HG02588 (cell line): ENCODE measurements at regions not wholly inside any gene's neighbourhood (a gene's known extent, or its start where the extent isn't known, plus 50 kb on each side); places are given as distances from the start of the nearest gene placed in this dataset.
"Not testable (repeated sequence)": the region's sequence is repeated elsewhere in the genome, so short reads cannot be mapped to it uniquely, and the experiment has no call there.

ENCODE experiments used
- ATAC-seq: cut with Tn5 transposase; IDR thresholded peaks from one replicate; pipeline ENCODE4 v1.9.1; 2021; ENCODE audit warnings: mild to moderate bottlenecking, moderate library complexity; ENCODE audit not compliant: unreplicated experiment

GRCh38 chr7:126178865-126179264, 1073.9 kb downstream of the GRM8 start:
- no peak for ATAC-seq

GRCh38 chr7:126177782-126178181, 1075.0 kb downstream of the GRM8 start:
- no peak for ATAC-seq

GRCh38 chr7:126166645-126167044, 1086.1 kb downstream of the GRM8 start:
- no peak for ATAC-seq

- no peak for ATAC-seq
Observed at GRCh38 chr7:126163647-126164046, 1089.1 kb downstream of the GRM8 start.

GRCh38 chr7:126157391-126157790, 1095.3 kb downstream of the GRM8 start:
- no peak for ATAC-seq

GRCh38 chr7:126150278-126150958, 1102.3 kb downstream of the GRM8 start:
- no peak for ATAC-seq

- no peak for ATAC-seq
Observed at GRCh38 chr7:126140858-126141466, 1111.8 kb downstream of the GRM8 start.

- no peak for ATAC-seq
Observed at GRCh38 chr7:126119981-126120380, 1132.8 kb downstream of the GRM8 start.

- no peak for ATAC-seq
Observed at GRCh38 chr7:126103582-126103981, 1149.2 kb downstream of the GRM8 start.

- ATAC-seq: no peak
Observed at GRCh38 chr7:126083014-126083413, 1153.4 kb upstream of the POT1 start.

GRCh38 chr7:126079581-126079980, 1150.0 kb upstream of the POT1 start:
- no peak for ATAC-seq

- no peak for ATAC-seq
Observed at GRCh38 chr7:126079151-126079550, 1149.5 kb upstream of the POT1 start.

- ATAC-seq: no peak
Observed at GRCh38 chr7:126065766-126066165, 1136.1 kb upstream of the POT1 start.

- ATAC-seq: no peak
Observed at GRCh38 chr7:126057979-126058378, 1128.4 kb upstream of the POT1 start.

- ATAC-seq: not testable (repeated sequence)
Observed at GRCh38 chr7:126056613-126057012, 1127.0 kb upstream of the POT1 start.

GRCh38 chr7:126052229-126052628, 1122.6 kb upstream of the POT1 start:
- no peak for ATAC-seq

GRCh38 chr7:126044662-126045061, 1115.0 kb upstream of the POT1 start:
- ATAC-seq: no peak

- no peak for ATAC-seq
Observed at GRCh38 chr7:126041472-126041871, 1111.8 kb upstream of the POT1 start.

- ATAC-seq: no peak
Observed at GRCh38 chr7:126040114-126041045, 1110.8 kb upstream of the POT1 start.

GRCh38 chr7:126026421-126027088, 1096.9 kb upstream of the POT1 start:
- ATAC-seq: no peak

GRCh38 chr7:126022452-126022851, 1092.8 kb upstream of the POT1 start:
- no peak for ATAC-seq
